GM10248 (cell line): ENCODE measurements at regions not wholly inside any gene's neighbourhood (a gene's known extent, or its start where the extent isn't known, plus 50 kb on each side); places are given as distances from the start of the nearest gene placed in this dataset.

Source experiments
- CTCF ChIA-PET: fragments of 300-600 bp; sonication (Branson Sonifier 250); formaldehyde crosslinking; extraction: SDS; loops from one replicate; lab custom pipeline; 2021; ENCODE audit warnings: antibody characterized with exemption; lab: Yijun Ruan, JAX
- POLR2A ChIA-PET: fragments of 350-650 bp; sonication (Branson Sonifier 250); formaldehyde crosslinking; extraction: SDS; loops from one replicate; lab custom pipeline; 2020; ENCODE audit warnings: antibody characterized with exemption; lab: Yijun Ruan, JAX
- DNase-seq: peaks from one replicate; pipeline ENCODE4 v3.0.0; 2012; ENCODE audit errors: extremely low spot score
- TF ChIP-seq, protein P1 (sequence below): IDR thresholded peaks from 2 replicates; pipeline ENCODE4 v1.5.1; 2012; ENCODE audit warnings: mild to moderate bottlenecking, low read depth; ENCODE audit errors: extremely low read depth, missing control alignments, control extremely low read depth

DNA sequence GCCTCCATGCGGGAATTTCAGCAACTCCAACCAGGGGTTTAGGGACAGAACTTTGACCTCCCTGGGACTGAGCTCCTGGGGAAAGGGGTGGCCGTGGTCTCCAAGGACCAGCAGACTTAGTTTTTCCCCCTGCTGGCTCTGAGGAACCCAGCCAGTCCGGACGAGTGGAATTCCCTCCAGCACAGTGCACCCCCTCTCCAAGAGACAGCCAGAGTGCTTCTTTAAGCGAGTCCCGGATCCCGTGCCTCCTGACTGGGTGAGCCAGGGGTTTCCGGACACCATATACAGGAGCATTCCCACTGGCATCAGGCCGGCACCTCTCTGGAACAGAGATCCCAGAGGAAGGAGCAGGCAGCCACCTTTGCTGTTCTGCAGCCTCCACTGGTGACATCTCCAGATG, 459.5 kb downstream of the OCA2 start:
- ChIA-PET POLR2A (no interaction called here), CTCF (no interaction called here)
- TF ChIP-seq, protein P1, sequence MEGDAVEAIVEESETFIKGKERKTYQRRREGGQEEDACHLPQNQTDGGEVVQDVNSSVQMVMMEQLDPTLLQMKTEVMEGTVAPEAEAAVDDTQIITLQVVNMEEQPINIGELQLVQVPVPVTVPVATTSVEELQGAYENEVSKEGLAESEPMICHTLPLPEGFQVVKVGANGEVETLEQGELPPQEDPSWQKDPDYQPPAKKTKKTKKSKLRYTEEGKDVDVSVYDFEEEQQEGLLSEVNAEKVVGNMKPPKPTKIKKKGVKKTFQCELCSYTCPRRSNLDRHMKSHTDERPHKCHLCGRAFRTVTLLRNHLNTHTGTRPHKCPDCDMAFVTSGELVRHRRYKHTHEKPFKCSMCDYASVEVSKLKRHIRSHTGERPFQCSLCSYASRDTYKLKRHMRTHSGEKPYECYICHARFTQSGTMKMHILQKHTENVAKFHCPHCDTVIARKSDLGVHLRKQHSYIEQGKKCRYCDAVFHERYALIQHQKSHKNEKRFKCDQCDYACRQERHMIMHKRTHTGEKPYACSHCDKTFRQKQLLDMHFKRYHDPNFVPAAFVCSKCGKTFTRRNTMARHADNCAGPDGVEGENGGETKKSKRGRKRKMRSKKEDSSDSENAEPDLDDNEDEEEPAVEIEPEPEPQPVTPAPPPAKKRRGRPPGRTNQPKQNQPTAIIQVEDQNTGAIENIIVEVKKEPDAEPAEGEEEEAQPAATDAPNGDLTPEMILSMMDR, result no peak
- no peak for DNase-seq

DNA sequence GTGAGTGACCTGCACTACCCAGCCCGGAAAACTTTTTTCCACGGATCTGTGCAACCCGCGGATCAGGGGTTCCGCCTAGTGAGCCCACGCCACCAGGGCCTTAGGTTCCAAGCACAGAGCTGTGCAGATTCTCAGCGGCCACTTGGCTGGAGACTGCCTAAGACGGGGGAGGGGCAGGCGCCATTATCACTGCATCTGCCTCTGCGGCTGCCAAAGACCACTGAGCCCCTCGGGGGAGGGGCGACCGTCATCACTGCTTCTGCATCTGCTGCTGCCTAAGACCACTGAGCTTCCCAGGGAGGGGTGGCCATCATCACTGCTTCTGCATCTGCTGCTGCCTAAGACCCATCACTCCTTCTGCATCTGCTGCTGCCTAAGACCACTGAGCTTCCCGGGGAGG, 460.2 kb downstream of the OCA2 start:
- no peak for DNase-seq
- ChIA-PET CTCF (no interaction called here), POLR2A (no interaction called here)
- TF ChIP-seq, protein P1, result no peak

DNA sequence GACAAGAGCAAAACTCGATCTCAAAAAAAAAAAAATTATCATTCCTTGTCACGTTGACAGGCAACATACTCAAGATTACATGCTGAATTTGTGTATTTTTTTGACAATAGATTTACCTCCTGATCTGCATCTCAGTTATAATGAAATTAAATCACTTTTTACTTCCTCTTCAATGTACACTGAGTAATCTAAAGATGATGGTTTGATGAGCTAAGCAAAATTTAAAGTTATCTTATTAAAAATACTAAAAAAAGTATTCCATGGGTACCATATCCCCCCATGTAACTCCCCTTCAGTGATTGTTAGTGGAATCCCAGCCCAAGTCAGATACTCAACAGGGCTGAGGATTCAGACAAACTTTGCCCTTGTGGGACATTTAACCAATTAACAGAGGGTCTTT, 463.2 kb downstream of the OCA2 start:
- DNase-seq, result no peak
- POLR2A ChIA-PET, result no interaction called here
- TF ChIP-seq, protein P1, result no peak
- CTCF ChIA-PET, result no interaction called here

DNA sequence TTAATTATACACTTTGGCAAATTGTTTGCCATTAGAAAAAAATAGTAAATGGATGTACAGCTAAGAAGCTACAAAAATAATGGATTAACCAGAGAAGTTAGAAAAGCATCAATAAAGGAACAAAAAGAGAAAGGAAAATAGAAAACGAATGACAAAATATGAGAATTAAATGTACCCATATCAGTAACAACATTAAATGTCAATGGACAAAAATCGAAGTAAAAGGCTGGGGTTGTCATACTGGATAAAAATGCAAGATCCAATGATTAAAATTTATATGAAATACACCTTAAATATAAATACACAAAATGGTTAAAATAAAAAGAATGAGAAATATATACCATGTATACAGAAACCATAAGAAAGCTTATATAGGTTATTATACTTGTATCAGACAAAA, 470.6 kb downstream of the OCA2 start:
- ChIA-PET CTCF (no interaction called here), POLR2A (no interaction called here)
- no peak for DNase-seq
- TF ChIP-seq, protein P1, result no peak

DNA sequence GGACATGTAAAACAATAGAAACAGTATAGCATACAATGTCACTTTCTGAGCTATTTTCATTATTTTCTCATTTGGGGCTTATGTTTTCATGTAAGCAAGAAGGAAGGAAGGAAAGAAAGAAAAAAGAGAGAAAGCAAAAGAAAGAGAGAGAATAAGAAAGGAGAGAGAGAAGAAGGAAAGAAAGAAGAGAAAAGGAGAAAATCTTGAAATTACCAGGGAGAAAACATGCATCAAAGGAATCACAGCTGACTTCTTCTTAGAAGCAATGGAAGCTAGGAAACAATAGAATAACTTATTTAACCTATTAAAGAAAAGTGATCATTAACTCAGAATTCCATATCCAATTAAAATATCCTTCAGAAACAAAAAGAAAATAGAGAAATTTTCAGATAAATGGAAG, 471.5 kb downstream of the OCA2 start:
- TF ChIP-seq, protein P1, result no peak
- no peak for DNase-seq
- CTCF ChIA-PET, result no interaction called here
- POLR2A ChIA-PET, result no interaction called here

DNA sequence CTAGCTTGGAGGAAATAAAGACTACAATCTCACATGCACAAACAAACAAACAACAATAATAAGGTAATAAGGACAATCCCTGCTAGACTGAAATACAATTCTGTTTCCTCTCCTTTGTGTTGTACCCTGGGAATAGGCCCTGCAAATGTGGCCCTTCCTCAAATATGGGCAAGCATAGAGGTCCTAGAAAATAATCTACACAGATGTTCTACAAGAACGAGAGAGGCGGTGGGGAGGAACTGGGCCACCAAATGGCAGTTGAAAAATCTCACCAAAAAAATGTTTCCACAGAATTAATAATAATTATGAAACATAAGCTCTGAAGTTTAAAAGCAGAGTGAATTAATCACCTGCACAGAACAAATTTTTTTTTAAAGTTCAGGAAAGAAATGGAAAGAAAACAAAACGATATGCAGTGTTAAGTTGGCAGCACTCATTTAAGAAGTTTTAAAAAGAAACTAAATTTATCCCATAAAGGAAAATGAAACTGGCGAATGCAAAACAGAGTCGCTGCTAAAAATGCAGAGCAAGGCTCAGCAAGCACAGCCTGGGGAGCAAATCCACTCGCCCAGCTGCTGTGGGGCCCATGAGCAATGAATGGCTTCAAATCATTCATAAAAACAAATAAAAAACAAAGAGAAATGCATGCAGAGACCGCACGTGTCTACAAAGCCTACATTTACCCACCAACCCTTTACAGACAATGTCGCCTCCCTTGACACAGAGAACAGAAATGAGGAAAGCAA, 475.4 kb downstream of the OCA2 start:
- CTCF ChIA-PET, result no interaction called here
- TF ChIP-seq, protein P1, result no peak
- POLR2A ChIA-PET, result no interaction called here
- no peak for DNase-seq

DNA sequence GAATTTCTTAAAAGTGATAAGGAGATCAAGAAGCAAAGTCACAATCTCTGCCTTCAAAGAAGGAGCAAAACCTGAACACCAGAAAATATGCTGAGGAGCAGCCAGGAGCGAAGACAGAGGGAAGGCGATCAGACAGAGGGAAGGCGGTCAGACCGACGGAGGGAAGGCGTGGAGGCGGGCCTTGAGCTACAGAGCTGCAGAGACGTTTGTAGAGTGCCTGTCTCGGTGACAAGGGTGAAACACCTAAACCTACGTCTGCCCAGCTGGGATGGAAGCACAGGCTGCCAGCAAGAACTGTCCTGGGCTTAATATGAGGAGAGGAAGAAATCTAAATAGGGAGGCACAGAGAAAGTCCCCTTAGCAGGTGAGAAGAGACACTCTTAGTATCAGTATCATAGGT, 476.0 kb downstream of the OCA2 start:
- ChIA-PET POLR2A (no interaction called here), CTCF (no interaction called here)
- DNase-seq, result no peak
- TF ChIP-seq, protein P1, result no peak
